G401.6 (cell line): ENCODE measurements at regions not wholly inside any gene's neighbourhood (a gene's known extent, or its start where the extent isn't known, plus 50 kb on each side); places are given as distances from the start of the nearest gene placed in this dataset.

Experiments used
- FAIRE-seq: peaks from 2 replicates; lab custom pipeline; 2012; peaks lifted over from hg19 to GRCh38; lab: Jason Lieb, UNC

GRCh38 chr7:121449329-121449728, 53.2 kb upstream of the FAM3C start:
- no peak for FAIRE-seq

GRCh38 chr7:121448429-121448828, 52.3 kb upstream of the FAM3C start:
- no peak for FAIRE-seq

DNA sequence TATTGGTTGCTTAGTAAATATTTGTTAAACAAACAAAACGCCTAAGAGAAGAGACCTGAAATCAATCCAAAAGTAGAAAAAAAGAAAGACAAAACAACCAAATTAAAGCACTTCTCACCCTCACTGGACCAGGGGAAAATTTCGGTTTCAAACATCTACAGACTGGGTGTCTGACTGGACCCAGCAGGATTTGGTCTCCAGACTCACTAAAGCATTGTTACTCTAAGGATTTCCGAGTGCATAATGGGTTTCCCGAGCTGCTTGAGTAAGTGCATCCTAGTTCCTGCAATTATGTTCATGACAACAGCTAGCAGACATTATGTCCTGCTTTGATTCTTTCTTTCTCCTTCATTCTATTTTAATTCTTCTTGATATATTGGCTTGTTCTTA, 51.8 kb upstream of the FAM3C start:
- FAIRE-seq: no peak

DNA sequence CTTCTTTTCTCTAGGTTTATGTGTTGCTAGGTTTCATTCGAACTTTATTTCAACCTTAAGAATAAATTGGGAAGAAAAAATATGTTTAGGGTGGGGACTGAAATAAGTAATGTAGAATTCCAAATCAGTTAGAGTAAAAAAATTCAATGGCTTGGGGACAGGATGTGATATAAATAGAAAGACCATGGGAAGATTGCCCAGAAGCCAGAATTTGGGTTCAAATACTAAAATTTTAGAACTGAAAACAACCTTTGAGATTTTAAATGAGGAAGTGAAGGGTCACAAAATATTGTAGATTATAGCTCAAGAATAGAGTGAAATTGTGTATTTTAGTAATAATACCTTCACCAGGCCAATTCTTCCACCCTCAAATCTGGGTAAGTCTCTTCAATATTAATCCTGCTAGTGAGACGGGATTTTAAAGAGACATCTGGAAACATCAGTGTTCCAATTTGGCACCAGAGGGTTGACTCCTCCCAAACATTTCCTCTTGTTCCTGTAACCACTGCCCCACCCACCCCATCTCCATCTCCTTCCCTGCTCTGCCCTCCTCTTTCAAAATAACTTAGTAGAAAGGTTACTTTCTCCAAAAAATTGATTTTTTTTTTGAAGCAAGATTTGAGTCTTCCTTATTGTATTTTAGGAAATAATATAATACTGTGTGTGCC, 51.3 kb upstream of the FAM3C start:
- no peak for FAIRE-seq

GRCh38 chr7:121446526-121446925, 50.4 kb upstream of the FAM3C start:
- FAIRE-seq: no peak
